HCT116 (cell line): ENCODE measurements at regions not wholly inside any gene's neighbourhood (a gene's known extent, or its start where the extent isn't known, plus 50 kb on each side); places are given as distances from the start of the nearest gene placed in this dataset.

ENCODE experiments used
- CBX3 ChIP-seq: IDR thresholded peaks from 2 replicates; pipeline ENCODE4 v1.6.1; 2012; ENCODE audit warnings: low read depth
- CEBPB ChIP-seq: IDR thresholded peaks from 2 replicates; pipeline ENCODE4 v1.6.1; 2012; ENCODE audit warnings: low read depth
- EGR1 ChIP-seq: IDR thresholded peaks from 2 replicates; pipeline ENCODE4 v1.6.1; 2012; ENCODE audit warnings: low read depth
- FOSL1 ChIP-seq: IDR thresholded peaks from 2 replicates; pipeline ENCODE4 v1.6.1; 2012; ENCODE audit warnings: low read depth
- POLR2AphosphoS5 ChIP-seq: IDR thresholded peaks from 2 replicates; pipeline ENCODE4 v1.6.1; 2011; ENCODE audit warnings: mild to moderate bottlenecking, low read depth, low read length, moderate library complexity
- SIN3A ChIP-seq: IDR thresholded peaks from 2 replicates; pipeline ENCODE4 v1.6.1; 2012; ENCODE audit warnings: low read depth
- SP1 ChIP-seq: IDR thresholded peaks from 2 replicates; pipeline ENCODE4 v1.6.1; 2012; ENCODE audit warnings: low read depth
- SRF ChIP-seq: IDR thresholded peaks from 2 replicates; pipeline ENCODE4 v1.6.1; 2012; ENCODE audit warnings: low read depth
- YY1 ChIP-seq: IDR thresholded peaks from 2 replicates; pipeline ENCODE4 v1.6.1; 2011; ENCODE audit warnings: low read length, low read depth, moderate library complexity, mild to moderate bottlenecking; ENCODE audit not compliant: insufficient replicate concordance; ENCODE audit errors: extremely low read depth
- ZFX ChIP-seq: fragments of 450-650 bp; IDR thresholded peaks from 2 replicates; pipeline ENCODE4 v1.6.1; 2017
- ZNF274 ChIP-seq: fragments of 200-500 bp; sonication (Bioruptor generic); IDR thresholded peaks from 2 replicates; pipeline ENCODE4 v1.6.1; 2014; ENCODE audit warnings: mild to moderate bottlenecking, low read depth, low read length, inconsistent platforms
- TF ChIP-seq, protein P1 (sequence below), 3 experiments: fragments of 200-600 bp in 1 of 3; sonication (generic) in 1 of 3; IDR thresholded peaks in 2 of 3; conservative IDR thresholded peaks in 1 of 3; 2 replicates each; pipeline ENCODE4 v1.5.1; 2012 to 2017; ENCODE audit warnings: low read depth in 2 of 3, low read length in 2 of 3, antibody characterized with exemption in 1 of 3, borderline replicate concordance in 1 of 3, control low read depth in 1 of 3, mild to moderate bottlenecking in 1 of 3, mixed read lengths in 1 of 3, mixed run types in 1 of 3, moderate library complexity in 1 of 3; ENCODE audit not compliant: insufficient read depth in 1 of 3
- TF ChIP-seq, protein P2 (sequence below): IDR thresholded peaks from 2 replicates; pipeline ENCODE4 v1.6.1; 2012
- TF ChIP-seq, protein P3 (sequence below): IDR thresholded peaks from 2 replicates; pipeline ENCODE4 v1.6.1; 2011; ENCODE audit warnings: mild to moderate bottlenecking, low read length, moderate library complexity; ENCODE audit not compliant: insufficient replicate concordance; ENCODE audit errors: extremely low read depth

DNA sequence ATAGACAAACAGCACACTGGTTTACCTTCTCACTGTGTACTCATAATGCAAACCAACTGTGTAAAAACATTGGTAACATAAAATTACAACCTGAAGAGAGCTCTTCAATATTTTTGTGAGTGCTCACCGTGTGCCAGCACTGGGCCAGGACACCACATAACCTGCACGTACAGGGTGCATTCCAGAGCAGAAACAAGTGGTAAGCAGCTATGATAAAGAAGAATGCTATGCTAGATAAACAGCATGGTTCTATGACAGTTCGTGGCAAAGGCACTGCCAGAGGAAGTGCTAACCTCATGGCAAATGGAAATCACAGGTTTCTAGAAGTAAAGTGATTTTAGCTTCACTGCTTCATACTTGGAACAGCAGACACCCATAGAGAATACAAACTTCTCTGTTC, 343.5 kb downstream of the MTX2 start (continued):
- TF ChIP-seq, protein P1, sequence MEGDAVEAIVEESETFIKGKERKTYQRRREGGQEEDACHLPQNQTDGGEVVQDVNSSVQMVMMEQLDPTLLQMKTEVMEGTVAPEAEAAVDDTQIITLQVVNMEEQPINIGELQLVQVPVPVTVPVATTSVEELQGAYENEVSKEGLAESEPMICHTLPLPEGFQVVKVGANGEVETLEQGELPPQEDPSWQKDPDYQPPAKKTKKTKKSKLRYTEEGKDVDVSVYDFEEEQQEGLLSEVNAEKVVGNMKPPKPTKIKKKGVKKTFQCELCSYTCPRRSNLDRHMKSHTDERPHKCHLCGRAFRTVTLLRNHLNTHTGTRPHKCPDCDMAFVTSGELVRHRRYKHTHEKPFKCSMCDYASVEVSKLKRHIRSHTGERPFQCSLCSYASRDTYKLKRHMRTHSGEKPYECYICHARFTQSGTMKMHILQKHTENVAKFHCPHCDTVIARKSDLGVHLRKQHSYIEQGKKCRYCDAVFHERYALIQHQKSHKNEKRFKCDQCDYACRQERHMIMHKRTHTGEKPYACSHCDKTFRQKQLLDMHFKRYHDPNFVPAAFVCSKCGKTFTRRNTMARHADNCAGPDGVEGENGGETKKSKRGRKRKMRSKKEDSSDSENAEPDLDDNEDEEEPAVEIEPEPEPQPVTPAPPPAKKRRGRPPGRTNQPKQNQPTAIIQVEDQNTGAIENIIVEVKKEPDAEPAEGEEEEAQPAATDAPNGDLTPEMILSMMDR (IDR thresholded peaks at IDR 0.05 in 2 of 3, conservative IDR thresholded peaks at IDR 0.05 in 1 of 3; ENCODE audit: borderline replicate concordance in 1 of 3, insufficient read depth in 1 of 3, low read depth in 2 of 3, low read length in 2 of 3), result no peak
- TF ChIP-seq POLR2AphosphoS5 (no peak), CBX3 (0 out of 2 replicates have a peak, but pooled peaks have one; percentile 25), YY1 (no peak), FOSL1 (no peak), SRF (no peak), EGR1 (no peak), SP1 (no peak), CEBPB (no peak), SIN3A (0 out of 2 replicates have a peak, but pooled peaks have one; percentile 26), ZNF274 (no peak), ZFX (no peak)
- TF ChIP-seq, protein P2, sequence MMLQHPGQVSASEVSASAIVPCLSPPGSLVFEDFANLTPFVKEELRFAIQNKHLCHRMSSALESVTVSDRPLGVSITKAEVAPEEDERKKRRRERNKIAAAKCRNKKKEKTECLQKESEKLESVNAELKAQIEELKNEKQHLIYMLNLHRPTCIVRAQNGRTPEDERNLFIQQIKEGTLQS, result no peak
- TF ChIP-seq, protein P3, sequence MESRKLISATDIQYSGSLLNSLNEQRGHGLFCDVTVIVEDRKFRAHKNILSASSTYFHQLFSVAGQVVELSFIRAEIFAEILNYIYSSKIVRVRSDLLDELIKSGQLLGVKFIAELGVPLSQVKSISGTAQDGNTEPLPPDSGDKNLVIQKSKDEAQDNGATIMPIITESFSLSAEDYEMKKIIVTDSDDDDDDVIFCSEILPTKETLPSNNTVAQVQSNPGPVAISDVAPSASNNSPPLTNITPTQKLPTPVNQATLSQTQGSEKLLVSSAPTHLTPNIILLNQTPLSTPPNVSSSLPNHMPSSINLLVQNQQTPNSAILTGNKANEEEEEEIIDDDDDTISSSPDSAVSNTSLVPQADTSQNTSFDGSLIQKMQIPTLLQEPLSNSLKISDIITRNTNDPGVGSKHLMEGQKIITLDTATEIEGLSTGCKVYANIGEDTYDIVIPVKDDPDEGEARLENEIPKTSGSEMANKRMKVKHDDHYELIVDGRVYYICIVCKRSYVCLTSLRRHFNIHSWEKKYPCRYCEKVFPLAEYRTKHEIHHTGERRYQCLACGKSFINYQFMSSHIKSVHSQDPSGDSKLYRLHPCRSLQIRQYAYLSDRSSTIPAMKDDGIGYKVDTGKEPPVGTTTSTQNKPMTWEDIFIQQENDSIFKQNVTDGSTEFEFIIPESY, result no peak
